ENCODE measurements at regions not wholly inside any gene's neighbourhood (a gene's known extent, or its start where the extent isn't known, plus 50 kb on each side); places are given as distances from the start of the nearest gene placed in this dataset.
"Not testable (repeated sequence)": the region's sequence is repeated elsewhere in the genome, so short reads cannot be mapped to it uniquely, and the experiment has no call there.

DNA sequence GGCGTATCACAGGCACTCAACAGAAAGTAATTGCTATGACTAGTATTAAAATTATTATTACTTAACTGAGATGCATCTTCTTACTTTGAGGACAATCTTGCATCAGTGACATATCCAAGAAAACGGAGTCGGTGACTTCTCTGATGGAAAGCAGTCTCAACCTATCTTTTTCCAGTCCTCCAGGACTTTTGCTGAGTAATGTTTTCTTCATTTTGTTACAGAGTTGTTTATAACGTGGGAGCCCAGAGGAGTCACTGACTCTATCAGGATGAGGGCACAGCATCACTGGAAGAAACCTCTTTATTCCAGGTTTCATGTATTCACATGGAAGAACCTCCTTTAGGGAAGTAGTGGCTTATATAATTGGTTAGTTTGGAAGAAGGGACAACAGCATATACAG is 51.5 kb upstream of the MELK start:
- H3K4me3 Mint-ChIP-seq: no peak overlapping the region
- peaks cover 1% of the 10 kb centered on the region for H3K27me3 Mint-ChIP-seq
- H3K27ac Mint-ChIP-seq: no peak overlapping the region
- DNase-seq: no peak
- no peaks in the 10 kb centered on the region for H3K36me3 Mint-ChIP-seq (ENCODE audit: low read depth)
- ATAC-seq: no peak
- no peaks in the 10 kb centered on the region for H3K4me1 Mint-ChIP-seq
- intact Hi-C loops (cut with DNase I, micrococcal nuclease): no loop called here
- ChIA-PET POLR2A (no interaction called here), CTCF (no interaction called here)
- no peaks in the 10 kb centered on the region for H3K9me3 Mint-ChIP-seq (ENCODE audit: low read depth)

DNA sequence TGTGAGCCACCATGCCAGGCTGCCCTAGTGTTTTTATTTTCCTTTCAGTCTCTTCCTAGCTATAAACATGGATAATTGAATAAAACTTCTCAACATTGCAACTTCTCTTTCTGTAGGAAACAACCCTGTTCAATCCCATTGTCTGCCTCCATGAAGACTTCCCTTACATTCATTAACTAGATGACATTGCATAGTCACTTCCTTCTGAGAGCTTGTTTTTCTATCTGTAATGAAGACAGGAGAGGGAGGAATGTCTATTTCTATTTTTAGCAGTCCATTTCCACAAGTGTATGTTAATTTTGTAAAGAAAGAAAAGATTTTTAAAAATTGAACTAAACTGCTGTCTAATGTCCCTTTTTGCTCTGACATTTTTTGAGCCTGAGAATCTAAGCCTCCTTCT is 55.6 kb upstream of the MELK start:
- CTCF ChIA-PET: interaction anchor here (0.8 to 2.2 kb wide), 5 partner anchors 13 to 110 kb away, joined by 3 to 6 read pairs (median 3); no protein-coding TSS in a partner anchor
- H3K36me3 Mint-ChIP-seq (ENCODE audit: low read depth): no peaks in the 10 kb centered on the region
- DNase-seq: no peak
- H3K27ac Mint-ChIP-seq: no peak overlapping the region
- no peaks in the 10 kb centered on the region for H3K9me3 Mint-ChIP-seq (ENCODE audit: low read depth)
- ATAC-seq: no peak
- POLR2A ChIA-PET: no interaction called here
- peaks cover 1% of the 10 kb centered on the region for H3K27me3 Mint-ChIP-seq
- no peaks in the 10 kb centered on the region for H3K4me1 Mint-ChIP-seq
- intact Hi-C loops (cut with DNase I, micrococcal nuclease): no loop called here
- no peak overlapping the region for H3K4me3 Mint-ChIP-seq

DNA sequence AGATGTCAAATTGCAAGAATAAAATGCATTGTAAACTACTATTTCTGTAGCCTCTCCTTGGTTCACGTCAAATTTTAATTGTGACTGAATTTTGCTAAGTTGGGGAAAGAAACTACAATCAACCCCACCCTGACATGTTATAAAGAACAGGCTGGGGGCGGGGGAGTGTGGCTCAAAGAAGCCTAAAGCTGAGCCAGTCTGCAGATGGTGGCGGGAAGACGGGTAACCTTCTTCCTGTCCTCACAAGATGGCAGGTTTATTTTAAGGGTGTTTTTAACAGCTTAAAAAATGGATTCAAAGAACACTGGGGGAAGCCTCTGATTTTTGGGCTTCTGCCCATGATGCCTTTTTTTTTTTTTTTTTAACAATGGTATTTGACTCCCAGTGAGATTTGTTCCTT is 68.5 kb upstream of the MELK start:
- DNase-seq (peak; percentile 36), ATAC-seq (peak; percentile 42)
- intact Hi-C loops (cut with DNase I, micrococcal nuclease): no loop called here
- Mint-ChIP-seq H3K4me1 (peaks cover 17% of the 10 kb centered on the region), H3K27me3 (no peaks in the 10 kb centered on the region), H3K9me3 (ENCODE audit: low read depth) (no peaks in the 10 kb centered on the region), H3K36me3 (ENCODE audit: low read depth) (no peaks in the 10 kb centered on the region), H3K27ac (peak overlapping the region; percentile 27), H3K4me3 (no peak overlapping the region)
- CTCF ChIA-PET: interaction anchor here (0.5 to 1.1 kb wide), 8 partner anchors 12 to 820 kb away, joined by 3 to 5 read pairs (median 3); no protein-coding TSS in a partner anchor
- POLR2A ChIA-PET: no interaction called here

GRCh38 chr9:36503172-36504088 is 69.3 kb upstream of the MELK start:
- Mint-ChIP-seq H3K36me3 (ENCODE audit: low read depth) (no peaks in the 10 kb centered on the region), H3K27me3 (no peaks in the 10 kb centered on the region), H3K27ac (peak overlapping the region; percentile 27), H3K4me1 (peaks cover 17% of the 10 kb centered on the region), H3K4me3 (no peak overlapping the region), H3K9me3 (ENCODE audit: low read depth) (no peaks in the 10 kb centered on the region)
- CTCF ChIA-PET: interaction anchor here (0.5 to 1.1 kb wide), 10 partner anchors 13 to 821 kb away, joined by 3 to 5 read pairs (median 3); no protein-coding TSS in a partner anchor
- ATAC-seq: peak; percentile 53
- no peak for DNase-seq
- POLR2A ChIA-PET: interaction anchor here (0.7 kb wide), 1 partner anchor 24 kb away, joined by 5 read pairs; no protein-coding TSS in a partner anchor
- intact Hi-C loops (cut with DNase I, micrococcal nuclease): no loop called here

GRCh38 chr9:36501727-36502126 is 71.0 kb upstream of the MELK start:
- CTCF ChIA-PET: interaction anchor here (0.9 to 2.0 kb wide), 3 partner anchors 10 to 95 kb away, joined by 4 to 10 read pairs (median 4); no protein-coding TSS in a partner anchor
- H3K4me3 Mint-ChIP-seq: no peak overlapping the region
- POLR2A ChIA-PET: no interaction called here
- H3K4me1 Mint-ChIP-seq: peaks cover 17% of the 10 kb centered on the region
- no peaks in the 10 kb centered on the region for H3K27me3 Mint-ChIP-seq
- DNase-seq: no peak
- no peak for ATAC-seq
- no peaks in the 10 kb centered on the region for H3K36me3 Mint-ChIP-seq (ENCODE audit: low read depth)
- H3K27ac Mint-ChIP-seq: no peak overlapping the region
- no peaks in the 10 kb centered on the region for H3K9me3 Mint-ChIP-seq (ENCODE audit: low read depth)
- intact Hi-C loops (cut with DNase I, micrococcal nuclease): no loop called here

DNA sequence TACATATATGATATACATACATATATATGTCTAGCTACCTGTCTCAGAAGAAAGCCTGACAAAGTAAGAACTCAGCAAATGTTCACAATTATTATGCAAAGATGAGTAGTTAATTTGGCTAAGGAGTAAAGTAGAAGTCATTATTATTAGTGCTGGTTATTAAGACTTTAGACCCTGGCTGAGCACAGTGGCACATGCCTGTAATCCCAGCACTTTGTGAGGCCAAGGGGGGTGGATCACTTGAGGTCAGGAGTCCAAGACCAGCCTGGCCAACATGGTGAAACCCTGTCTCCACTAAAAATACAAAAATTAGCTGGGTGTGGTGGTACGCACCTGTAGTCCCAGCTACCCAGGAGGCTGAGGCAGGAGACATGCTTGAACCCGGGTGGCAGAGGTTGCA is 71.8 kb upstream of the MELK start:
- POLR2A ChIA-PET; ATAC-seq; H3K9me3 Mint-ChIP-seq (ENCODE audit: low read depth); H3K27me3 Mint-ChIP-seq; H3K36me3 Mint-ChIP-seq (ENCODE audit: low read depth); H3K27ac Mint-ChIP-seq; DNase-seq; H3K4me3 Mint-ChIP-seq; intact Hi-C loops (cut with DNase I, micrococcal nuclease): not testable (repeated sequence)
- H3K4me1 Mint-ChIP-seq: peaks cover 18% of the 10 kb centered on the region
- CTCF ChIA-PET: interaction anchor here (0.8 to 2.0 kb wide), 5 partner anchors 10 to 94 kb away, joined by 3 to 10 read pairs (median 4); no protein-coding TSS in a partner anchor

- H3K27ac Mint-ChIP-seq: no peak overlapping the region
- ChIA-PET POLR2A (interaction anchor here (0.6 kb wide), 1 partner anchor 33 kb away, joined by 7 read pairs; no protein-coding TSS in a partner anchor), CTCF (no interaction called here)
- intact Hi-C loops (cut with DNase I, micrococcal nuclease): no loop called here
- no peak for ATAC-seq
- H3K36me3 Mint-ChIP-seq (ENCODE audit: low read depth): no peaks in the 10 kb centered on the region
- peaks cover 2% of the 10 kb centered on the region for H3K9me3 Mint-ChIP-seq (ENCODE audit: low read depth)
- no peak for DNase-seq
- no peak overlapping the region for H3K4me3 Mint-ChIP-seq
- H3K4me1 Mint-ChIP-seq: peaks cover 32% of the 10 kb centered on the region
- H3K27me3 Mint-ChIP-seq: no peaks in the 10 kb centered on the region
Observed at GRCh38 chr9:36499174-36499890, 73.4 kb upstream of the MELK start.

DNA sequence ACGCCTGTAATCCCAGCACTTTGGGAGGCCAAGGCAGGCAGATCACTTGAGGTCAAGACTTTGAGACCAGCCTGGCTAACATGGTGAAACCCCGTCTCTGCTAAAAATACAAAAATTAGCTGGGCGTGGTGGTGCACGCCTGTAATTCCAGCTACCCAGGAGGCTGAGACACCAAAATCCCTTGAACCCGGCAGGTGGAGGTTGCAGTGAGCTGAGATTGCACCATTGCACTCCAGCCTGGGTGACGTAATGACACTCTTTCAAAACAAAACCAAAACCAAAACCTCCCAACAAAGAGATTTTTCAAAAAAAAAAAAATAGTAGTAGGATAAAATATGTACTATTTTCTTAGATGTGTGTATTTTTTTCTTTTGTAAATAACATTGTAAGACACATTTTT is 79.1 kb upstream of the MELK start:
- peak overlapping the region; percentile 93 for H3K27ac Mint-ChIP-seq
- peaks cover 60% of the 10 kb centered on the region for H3K4me1 Mint-ChIP-seq
- H3K4me3 Mint-ChIP-seq: peak overlapping the region; percentile 63
- H3K27me3 Mint-ChIP-seq; H3K9me3 Mint-ChIP-seq (ENCODE audit: low read depth); CTCF ChIA-PET; H3K36me3 Mint-ChIP-seq (ENCODE audit: low read depth); POLR2A ChIA-PET: not testable (repeated sequence)
- peak; percentile 27 for ATAC-seq
- peak; percentile 64 for DNase-seq
- intact Hi-C loops (cut with DNase I, micrococcal nuclease): loop anchor here (1.0 to 5.0 kb wide), 5 partner anchors 22 to 891 kb away; partner anchors contain the start of gene RNF38 (in 1 of the 2)

GRCh38 chr9:36492865-36493264 is 79.8 kb upstream of the MELK start:
- intact Hi-C loops (cut with DNase I, micrococcal nuclease): loop anchor here (1.0 to 5.0 kb wide), 5 partner anchors 22 to 891 kb away; partner anchors contain the start of gene RNF38 (in 1 of the 2)
- ChIA-PET CTCF (no interaction called here), POLR2A (no interaction called here)
- Mint-ChIP-seq H3K9me3 (ENCODE audit: low read depth) (peaks cover 2% of the 10 kb centered on the region), H3K4me3 (peak overlapping the region; percentile 61), H3K27ac (peak overlapping the region; percentile 88), H3K4me1 (peaks cover 66% of the 10 kb centered on the region), H3K36me3 (ENCODE audit: low read depth) (no peaks in the 10 kb centered on the region), H3K27me3 (no peaks in the 10 kb centered on the region)
- DNase-seq (peak; percentile 24), ATAC-seq (peak; percentile 70)

- ChIA-PET POLR2A (interaction anchor here (0.7 kb wide), 1 partner anchor 19 kb away, joined by 3 read pairs; no protein-coding TSS in a partner anchor), CTCF (interaction anchor here (1.4 to 2.6 kb wide), 4 partner anchors 10 to 47 kb away, joined by 4 to 7 read pairs (median 6); no protein-coding TSS in a partner anchor)
- Mint-ChIP-seq H3K27me3 (no peaks in the 10 kb centered on the region), H3K27ac (peak overlapping the region; percentile 99), H3K36me3 (ENCODE audit: low read depth) (peaks cover 5% of the 10 kb centered on the region), H3K4me3 (no peak overlapping the region), H3K9me3 (ENCODE audit: low read depth) (no peaks in the 10 kb centered on the region), H3K4me1 (peaks cover 68% of the 10 kb centered on the region)
- ATAC-seq (no peak), DNase-seq (no peak)
- intact Hi-C loops (cut with DNase I, micrococcal nuclease): loop anchor here (5.0 kb wide), 7 partner anchors 83 to 1967 kb away; partner anchors contain the start of genes ENHO (in 1 of the 2), GLIPR2 (in 1 of the 2), MELK (in 1 of the 2) and POLR1E (in 1 of the 2)
Observed at GRCh38 chr9:36489453-36489852, 83.2 kb upstream of the MELK start.

- Mint-ChIP-seq H3K9me3 (ENCODE audit: low read depth) (no peaks in the 10 kb centered on the region), H3K4me3 (peak overlapping the region; percentile 93), H3K4me1 (peaks cover 66% of the 10 kb centered on the region), H3K27ac (peak overlapping the region; percentile 99), H3K27me3 (no peaks in the 10 kb centered on the region), H3K36me3 (ENCODE audit: low read depth) (peaks cover 5% of the 10 kb centered on the region)
- POLR2A ChIA-PET: interaction anchor here (0.5 to 1.2 kb wide), 2 partner anchors 31 to 47 kb away, joined by 3 to 4 read pairs; no protein-coding TSS in a partner anchor
- DNase-seq (peak; percentile 51), ATAC-seq (no peak)
- intact Hi-C loops (cut with DNase I, micrococcal nuclease): loop anchor here (1.0 to 5.0 kb wide), 8 partner anchors 17 to 1966 kb away; partner anchors contain the start of genes ENHO (in 1 of the 2), GLIPR2 (in 1 of the 2), MELK (in 1 of the 2) and POLR1E (in 1 of the 2)
- CTCF ChIA-PET: interaction anchor here (0.7 to 2.6 kb wide), 9 partner anchors 9 to 299 kb away, joined by 3 to 10 read pairs (median 5); no protein-coding TSS in a partner anchor
Observed at GRCh38 chr9:36488389-36488756, 84.3 kb upstream of the MELK start.

All from activated CD4-positive, alpha-beta T cell treated with anti-CD3 and anti-CD28 coated beads for 36 hours (primary cell).